HG03025 (cell line): ENCODE measurements at regions not wholly inside any gene's neighbourhood (a gene's known extent, or its start where the extent isn't known, plus 50 kb on each side); places are given as distances from the start of the nearest gene placed in this dataset.
"Not testable (repeated sequence)": the region's sequence is repeated elsewhere in the genome, so short reads cannot be mapped to it uniquely, and the experiment has no call there.

Source experiments
- ATAC-seq: cut with Tn5 transposase; IDR thresholded peaks from one replicate; pipeline ENCODE4 v1.9.1; 2021; ENCODE audit warnings: mild to moderate bottlenecking, moderate library complexity; ENCODE audit not compliant: unreplicated experiment, low FRiP score

GRCh38 chr7:94169682-94170081 is 165.5 kb upstream of the BET1 start:
- ATAC-seq: no peak

DNA sequence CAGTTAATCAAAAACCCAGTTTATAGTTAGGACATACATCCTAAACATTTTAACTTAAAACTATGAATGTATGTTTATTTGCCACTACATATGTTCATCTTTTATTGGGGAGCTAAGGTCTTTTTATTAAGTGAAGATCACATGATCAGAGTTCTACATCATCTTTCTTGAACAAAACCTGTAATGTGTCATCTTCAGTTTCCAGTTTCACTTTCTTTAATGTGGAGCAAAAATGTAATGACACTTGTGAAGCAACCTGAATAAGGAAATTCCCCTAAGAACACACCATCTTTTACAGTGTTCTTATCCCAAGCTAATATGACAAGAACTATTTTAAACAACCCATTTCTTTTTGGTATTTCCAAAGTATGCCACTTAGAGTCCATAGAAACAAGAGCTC is 166.7 kb upstream of the BET1 start:
- ATAC-seq: peak; percentile 68

- ATAC-seq: no peak
Observed at GRCh38 chr7:94173436-94173835, 169.3 kb upstream of the BET1 start.

GRCh38 chr7:94174375-94174774 is 170.2 kb upstream of the BET1 start:
- ATAC-seq: no peak

- no peak for ATAC-seq
Observed at GRCh38 chr7:94174956-94175355, 170.8 kb upstream of the BET1 start.

GRCh38 chr7:94176694-94177200 is 172.6 kb upstream of the BET1 start:
- ATAC-seq: no peak

DNA sequence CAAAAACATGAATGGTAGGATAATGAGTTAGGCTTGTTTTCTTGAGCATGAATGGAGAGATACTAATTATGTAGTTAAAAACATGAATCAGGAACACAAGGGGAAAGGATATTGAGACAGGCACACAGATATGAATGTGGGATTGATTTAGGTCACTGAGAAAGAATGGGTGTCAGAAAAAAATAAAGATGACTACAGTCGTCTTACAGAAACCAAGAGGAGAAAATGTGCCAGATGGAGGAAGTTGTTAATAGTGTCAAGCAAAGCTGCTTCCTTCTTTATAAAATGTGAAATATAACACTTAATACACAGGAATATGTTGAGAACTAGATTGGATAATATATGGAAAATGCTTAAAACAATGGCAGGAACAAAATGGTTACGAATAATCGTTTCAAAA is 173.3 kb upstream of the BET1 start:
- ATAC-seq: no peak

- ATAC-seq: peak; percentile 94
Observed at GRCh38 chr7:94178230-94178629, 174.1 kb upstream of the BET1 start.

- ATAC-seq: no peak
Observed at GRCh38 chr7:94179466-94179865, 175.3 kb upstream of the BET1 start.

GRCh38 chr7:94182066-94182465 is 177.9 kb upstream of the BET1 start:
- ATAC-seq: no peak

DNA sequence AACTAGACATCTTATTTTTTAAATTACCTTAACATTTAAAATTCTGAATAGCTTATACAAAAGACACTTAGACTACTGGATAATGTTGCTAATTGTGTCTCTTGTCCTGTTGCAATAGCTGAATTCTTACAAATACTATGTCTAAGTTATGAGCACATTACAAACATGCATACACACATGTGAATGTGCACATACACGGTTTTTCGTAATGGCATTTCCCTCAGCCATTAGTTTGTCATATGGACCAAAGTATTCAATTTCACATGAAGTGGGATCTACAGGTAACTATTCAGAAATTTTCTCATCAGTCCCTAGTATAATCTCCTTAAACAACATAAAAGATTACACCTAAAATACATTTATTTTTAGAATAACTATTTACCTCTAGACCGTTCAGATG is 178.6 kb upstream of the BET1 start:
- no peak for ATAC-seq

DNA sequence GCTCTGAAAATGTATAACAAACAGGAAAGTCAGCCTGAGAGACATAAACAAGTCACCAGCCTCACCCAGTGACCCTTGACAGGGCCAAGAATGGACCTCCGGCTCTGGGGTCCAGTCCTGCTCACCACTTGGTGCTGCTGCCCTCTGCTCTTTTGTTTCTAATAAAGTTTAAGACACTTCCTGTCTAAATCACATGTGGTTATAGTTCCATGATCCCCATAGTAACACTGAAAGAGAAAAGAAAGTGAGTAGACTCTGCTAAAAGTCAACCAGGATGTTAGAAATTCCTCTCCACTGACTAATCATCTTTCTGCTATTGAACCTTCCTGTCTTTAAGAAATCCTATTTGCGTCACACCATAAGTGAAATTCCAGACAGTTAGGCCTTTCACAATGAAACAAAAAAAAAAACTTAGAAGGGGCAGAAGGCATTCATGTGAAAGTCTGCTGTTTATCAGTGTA is 179.2 kb upstream of the BET1 start:
- ATAC-seq: no peak

- no peak for ATAC-seq
Observed at GRCh38 chr7:94183891-94184290, 179.7 kb upstream of the BET1 start.

GRCh38 chr7:94188350-94188749 is 184.2 kb upstream of the BET1 start:
- no peak for ATAC-seq

DNA sequence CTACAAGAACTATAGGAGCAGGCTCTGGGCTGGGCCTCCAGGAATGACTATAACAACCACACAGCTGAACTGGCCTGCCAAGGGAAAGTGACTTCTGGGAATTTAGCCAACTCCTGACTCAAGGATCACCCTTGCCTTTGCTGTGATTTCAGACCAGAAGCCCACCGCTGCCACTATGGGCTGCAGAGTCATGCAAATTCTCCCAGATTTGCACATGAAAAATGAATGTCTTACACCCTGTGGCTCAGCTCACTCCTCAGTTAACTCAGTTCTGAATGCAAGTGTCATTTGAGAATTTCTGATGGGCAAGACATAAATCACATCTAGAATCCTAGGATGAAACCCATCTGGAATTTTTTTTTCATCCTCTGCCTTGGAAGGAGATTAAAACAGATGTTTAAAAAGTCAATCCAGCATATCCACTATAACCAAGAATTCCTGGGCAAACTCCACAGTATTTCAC is 186.5 kb upstream of the BET1 start:
- no peak for ATAC-seq

DNA sequence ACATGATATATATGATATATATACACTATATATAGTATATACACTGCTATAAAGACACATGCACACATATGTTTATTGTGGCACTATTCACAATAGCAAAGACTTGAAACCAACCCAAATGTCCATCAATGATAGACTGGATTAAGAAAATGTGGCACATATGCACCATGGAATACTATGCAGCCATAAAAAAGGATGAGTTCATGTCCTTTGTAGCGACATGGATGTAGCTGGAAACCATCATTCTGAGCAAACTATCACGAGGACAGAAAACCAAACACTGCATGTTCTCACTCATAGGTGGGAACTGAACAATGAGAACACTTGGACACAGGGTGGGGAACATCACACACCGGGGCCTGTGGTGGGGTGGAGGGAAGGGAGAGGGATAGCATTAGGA is 190.3 kb upstream of the BET1 start:
- ATAC-seq: not testable (repeated sequence)

DNA sequence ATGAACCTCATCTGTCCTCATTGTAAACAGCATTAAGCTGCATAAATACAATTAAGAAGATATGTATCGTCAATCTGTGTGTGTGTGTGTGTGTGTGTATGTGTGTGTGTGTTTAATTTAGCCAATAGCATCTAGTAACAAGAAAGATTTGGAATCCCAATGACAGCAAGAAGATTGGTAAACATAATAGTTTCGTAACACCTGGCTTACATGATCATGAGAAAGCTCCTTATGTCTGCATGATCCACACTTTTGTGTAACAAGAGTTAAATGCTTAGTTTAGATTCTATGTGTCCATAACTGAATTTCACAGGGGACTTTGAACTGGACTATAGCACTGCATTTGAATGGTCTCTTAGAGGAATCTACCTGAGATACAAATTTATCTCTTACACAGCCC is 191.0 kb upstream of the BET1 start:
- ATAC-seq: no peak

DNA sequence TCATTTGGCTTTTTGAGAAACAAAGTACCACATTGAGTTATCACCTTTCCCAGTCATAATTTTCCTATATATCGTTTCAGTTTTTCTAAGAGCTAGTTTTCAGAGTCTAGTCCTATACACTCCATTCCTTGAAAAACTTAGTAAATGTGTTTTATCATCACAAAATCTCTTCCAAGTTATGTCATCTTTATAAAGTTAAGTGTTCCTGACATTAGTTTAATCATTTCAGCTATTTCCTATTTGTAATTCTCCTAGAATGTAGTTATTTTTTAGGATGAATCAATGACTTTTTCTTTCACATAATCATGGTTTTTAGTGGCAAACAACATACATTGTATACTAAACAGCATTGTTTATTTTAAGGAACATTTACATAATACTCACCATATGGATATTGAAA is 191.7 kb upstream of the BET1 start:
- ATAC-seq: no peak

- no peak for ATAC-seq
Observed at GRCh38 chr7:94205529-94205928, 189.2 kb upstream of the COL1A2 start.

- no peak for ATAC-seq
Observed at GRCh38 chr7:94206295-94206694, 188.4 kb upstream of the COL1A2 start.

DNA sequence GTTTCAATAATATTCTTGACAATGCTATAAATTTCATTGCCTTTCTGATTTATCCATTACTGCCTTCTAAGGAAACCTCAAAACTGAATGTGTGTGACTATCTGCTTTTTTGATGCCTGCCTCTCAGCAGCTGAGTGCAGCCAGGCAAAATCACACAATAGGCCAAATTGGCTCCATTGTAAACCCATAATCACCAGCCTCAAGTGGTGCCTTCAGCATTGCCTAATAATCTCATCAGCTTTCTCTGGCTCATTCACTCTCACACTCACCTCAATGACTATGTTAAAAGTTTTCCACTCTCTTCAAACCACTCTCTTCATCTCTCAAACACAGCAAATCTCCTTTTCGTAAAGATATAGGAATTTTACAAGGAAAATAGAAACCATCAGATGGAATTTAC is 182.5 kb upstream of the COL1A2 start:
- no peak for ATAC-seq

GRCh38 chr7:94216944-94217461 is 177.7 kb upstream of the COL1A2 start:
- ATAC-seq: no peak

- no peak for ATAC-seq
Observed at GRCh38 chr7:94217766-94218165, 176.9 kb upstream of the COL1A2 start.
